H1 (cell line): ENCODE measurements at regions not wholly inside any gene's neighbourhood (a gene's known extent, or its start where the extent isn't known, plus 50 kb on each side); places are given as distances from the start of the nearest gene placed in this dataset.

Source experiments
- TF ChIP-seq, protein P1 (sequence below), 3 experiments: IDR thresholded peaks; 1 replicate in 2 of 3; 2 replicates in 1 of 3; pipeline versions ENCODE4 v1.5.1 to v1.6.1; 2011; ENCODE audit warnings: low read length in 3 of 3, mild to moderate bottlenecking in 3 of 3, inconsistent platforms in 2 of 3, low read depth in 1 of 3, moderate library complexity in 1 of 3; ENCODE audit not compliant: insufficient read depth in 1 of 3; ENCODE audit errors: control extremely low read depth in 1 of 3

- TF ChIP-seq, protein P1, sequence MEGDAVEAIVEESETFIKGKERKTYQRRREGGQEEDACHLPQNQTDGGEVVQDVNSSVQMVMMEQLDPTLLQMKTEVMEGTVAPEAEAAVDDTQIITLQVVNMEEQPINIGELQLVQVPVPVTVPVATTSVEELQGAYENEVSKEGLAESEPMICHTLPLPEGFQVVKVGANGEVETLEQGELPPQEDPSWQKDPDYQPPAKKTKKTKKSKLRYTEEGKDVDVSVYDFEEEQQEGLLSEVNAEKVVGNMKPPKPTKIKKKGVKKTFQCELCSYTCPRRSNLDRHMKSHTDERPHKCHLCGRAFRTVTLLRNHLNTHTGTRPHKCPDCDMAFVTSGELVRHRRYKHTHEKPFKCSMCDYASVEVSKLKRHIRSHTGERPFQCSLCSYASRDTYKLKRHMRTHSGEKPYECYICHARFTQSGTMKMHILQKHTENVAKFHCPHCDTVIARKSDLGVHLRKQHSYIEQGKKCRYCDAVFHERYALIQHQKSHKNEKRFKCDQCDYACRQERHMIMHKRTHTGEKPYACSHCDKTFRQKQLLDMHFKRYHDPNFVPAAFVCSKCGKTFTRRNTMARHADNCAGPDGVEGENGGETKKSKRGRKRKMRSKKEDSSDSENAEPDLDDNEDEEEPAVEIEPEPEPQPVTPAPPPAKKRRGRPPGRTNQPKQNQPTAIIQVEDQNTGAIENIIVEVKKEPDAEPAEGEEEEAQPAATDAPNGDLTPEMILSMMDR (IDR thresholded peaks at IDR 0.05; ENCODE audit: control extremely low read depth in 1 of 3, insufficient read depth in 1 of 3, low read depth in 1 of 3, low read length in 3 of 3) = no peak
These were observed 139.1 kb upstream of the DPT start (continued) for GRCh38 chr1:168867941-168868634.
